Activated effector memory CD4-positive, alpha-beta T cell treated with anti-CD3 and anti-CD28 coated beads, Interleukin-2, amount 50 U/mL, for 16 hours (primary cell): ENCODE measurements at regions not wholly inside any gene's neighbourhood (a gene's known extent, or its start where the extent isn't known, plus 50 kb on each side); places are given as distances from the start of the nearest gene placed in this dataset.

Experiments
- DNase-seq: peaks from one replicate; pipeline ENCODE4 v3.0.0-alpha.2; 2020

DNA sequence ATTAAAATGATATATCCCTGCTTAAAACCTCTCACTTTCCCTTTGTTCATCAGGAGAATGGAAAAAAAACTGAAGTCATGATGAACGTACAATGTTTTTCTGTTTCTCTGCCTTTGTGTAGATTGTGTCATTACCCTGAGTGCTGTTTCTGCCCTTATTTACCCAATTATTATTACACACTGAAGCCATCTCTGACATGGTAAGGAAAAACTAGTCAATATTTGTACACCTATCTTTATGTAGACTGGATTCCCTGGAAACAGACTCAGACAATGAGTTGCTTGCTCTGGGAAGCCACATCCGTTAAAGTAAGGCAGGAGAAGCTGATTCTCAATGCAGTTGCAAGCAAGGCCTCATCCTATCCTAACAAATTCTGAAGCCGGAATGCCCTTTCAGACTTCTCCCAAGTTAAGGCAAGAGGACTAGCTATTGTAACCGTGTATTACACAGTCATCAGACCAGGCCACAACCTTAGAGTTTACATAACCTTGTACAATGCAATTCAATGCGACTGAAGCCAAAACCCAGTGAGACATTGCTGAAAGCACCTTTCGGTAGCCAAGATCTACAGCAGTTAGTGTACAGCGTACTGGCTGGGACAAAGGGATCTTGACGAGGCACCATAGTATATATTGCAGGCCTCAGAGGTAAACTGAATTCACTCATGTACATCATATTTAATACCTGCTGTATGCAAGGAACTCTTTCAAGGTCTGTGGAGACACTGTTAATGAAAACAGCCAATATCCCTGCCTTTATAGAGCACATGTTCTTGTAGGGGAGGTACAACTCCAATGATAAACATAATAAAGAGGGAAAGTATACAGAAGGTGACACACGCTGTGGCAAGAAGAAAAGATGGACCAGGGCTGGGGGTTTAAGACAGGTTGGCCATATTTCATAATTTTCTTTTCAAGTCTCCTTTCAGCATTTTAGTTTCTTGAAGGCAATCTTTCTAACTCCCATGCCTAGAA is 1040.8 kb upstream of the SEMA6D start:
- DNase-seq, result no peak

DNA sequence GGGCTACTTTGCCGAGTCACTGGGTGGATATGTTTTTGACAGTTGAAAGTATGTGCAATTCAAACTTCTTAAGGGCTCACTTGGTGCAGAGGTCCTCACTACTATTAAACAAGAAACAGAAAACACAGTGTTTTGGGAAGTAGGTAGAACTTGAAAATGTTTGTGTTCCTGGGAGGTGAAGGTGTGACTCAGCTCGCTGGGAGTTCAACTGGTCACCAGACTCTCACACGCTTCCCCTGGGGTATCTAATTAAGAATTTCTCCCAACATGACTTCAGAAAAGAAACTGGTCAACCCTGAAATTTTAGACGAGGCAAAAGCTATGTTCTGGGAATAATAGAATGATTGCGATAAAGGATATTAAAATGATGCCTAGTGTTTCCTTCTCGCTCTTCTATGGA is 1039.8 kb upstream of the SEMA6D start:
- DNase-seq, result no peak

DNA sequence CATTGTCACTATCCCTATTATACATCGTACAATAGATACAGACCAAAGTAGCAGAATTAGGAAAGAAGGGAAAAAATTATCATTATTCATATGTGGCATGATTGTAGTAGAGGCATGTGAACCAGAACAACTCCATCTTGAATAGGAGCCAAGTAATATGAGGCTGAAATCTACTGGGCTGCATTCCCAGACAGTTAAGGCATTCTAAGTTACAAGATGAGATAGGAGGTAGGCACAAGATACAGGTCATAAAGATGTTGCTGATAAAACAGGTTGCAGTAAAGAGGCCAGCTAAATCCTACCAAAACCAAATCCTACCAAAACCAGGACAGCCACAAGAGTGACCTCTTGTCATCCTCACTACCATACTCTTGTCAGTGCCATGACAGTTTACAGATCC is 1035.4 kb upstream of the SEMA6D start:
- no peak for DNase-seq

DNA sequence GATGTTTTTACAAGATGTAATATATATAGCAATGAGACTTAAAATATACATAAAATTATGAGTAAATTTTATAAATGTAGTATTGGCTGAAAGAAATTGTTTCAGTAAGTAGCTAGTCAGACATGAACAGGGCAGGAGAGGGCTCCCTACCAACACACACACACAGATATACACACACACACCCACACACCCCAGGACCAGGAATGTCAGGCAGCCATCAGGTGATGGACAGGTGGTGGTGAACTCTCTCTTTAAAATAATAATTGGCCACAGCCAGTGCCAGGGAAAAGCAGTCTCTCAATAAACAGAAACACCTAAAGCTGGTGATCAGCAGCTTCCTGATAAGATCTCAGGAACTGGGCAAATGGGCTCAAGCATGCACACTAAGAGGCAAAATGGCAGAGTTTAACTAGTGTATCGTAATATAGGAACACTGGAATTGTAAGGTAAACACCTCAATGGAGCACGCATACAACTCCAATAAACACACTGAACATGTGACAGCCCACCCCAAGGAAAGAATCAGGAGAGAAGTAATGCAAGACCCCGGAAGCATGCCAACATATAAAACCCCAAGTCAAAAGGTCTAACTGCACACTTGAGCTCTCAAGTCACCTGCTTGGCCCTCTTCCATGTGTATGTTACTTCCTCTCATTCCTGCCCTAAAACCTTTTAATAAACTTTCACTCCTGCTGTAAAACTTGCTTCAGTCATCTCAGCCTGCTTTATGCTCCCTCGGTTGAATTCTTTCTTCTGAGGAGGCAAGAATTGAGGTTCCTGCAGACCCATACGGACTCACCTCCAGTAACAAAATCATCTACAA is 1034.1 kb upstream of the SEMA6D start:
- no peak for DNase-seq

DNA sequence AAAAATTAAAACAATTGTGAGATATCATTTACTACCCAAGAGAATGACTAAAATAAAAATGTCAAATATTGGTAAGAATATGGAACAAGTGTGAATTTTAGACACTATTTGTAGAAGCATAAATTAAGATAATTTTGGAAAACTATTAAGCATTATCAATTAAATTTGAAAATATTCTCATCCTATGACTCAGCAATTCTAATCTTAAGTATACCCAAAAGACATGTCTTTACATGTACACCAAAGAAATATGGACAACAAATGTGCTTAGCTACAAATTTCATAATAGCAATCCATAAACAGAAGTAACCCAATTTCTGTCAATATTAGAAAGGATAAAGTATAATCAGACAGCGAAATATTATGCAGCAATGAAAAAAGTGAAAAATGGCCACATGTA is 1032.2 kb upstream of the SEMA6D start:
- DNase-seq, result no peak

DNA sequence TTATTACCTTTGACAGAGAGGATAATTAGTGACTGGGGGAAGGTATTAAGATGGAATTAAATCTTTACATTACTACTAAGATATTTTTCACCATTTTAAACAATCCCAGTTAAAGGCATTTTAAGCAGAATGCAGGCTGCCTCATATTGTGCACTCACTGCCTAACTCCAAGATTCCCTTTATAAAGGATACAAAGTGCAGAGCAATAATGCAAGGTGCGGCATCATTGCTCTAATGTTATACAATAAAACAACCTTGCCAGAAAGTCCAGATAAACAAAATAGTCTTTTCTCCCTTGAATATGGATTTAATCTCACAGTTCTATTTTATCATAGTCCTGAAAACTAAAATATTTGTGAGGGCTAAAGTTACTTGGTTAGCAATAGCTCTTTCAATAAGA is 1031.6 kb upstream of the SEMA6D start:
- DNase-seq, result no peak

DNA sequence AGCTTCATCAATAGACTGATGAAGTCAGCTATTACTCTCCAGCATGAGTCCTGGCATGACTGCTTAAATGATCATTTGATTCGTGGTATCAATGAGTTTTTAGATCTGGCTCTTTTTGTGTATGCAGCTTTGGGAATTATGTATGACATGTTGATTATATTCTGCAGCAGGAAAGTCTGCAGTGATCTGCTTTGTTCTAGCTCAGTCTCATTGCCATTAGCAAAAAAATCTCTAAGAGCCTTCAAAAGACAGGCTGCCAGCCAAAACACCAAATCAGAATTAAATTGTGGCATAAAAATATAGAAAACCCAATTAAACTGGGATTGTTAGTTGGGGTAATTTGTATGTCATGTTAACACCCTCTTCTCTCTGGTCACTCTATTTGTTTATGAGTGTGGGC is 1021.0 kb upstream of the SEMA6D start:
- no peak for DNase-seq

DNA sequence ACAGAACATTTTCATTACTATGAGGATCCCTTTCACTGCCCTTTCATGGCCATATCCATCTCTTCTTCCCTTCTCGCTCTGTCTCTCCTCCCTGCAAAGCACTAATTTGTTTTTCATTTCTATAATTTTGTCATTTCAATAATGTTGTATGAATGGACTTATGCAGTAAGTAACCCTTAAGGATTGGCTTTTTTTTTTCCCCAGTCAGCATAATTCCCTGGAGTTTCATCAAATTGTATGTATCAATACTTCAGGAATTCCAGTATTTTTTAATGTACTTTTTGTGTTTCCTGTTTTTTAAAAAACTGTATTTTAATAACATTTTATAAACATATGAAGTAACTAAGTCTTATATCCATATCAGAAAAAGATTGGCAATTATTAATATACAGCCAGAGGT is 1016.0 kb upstream of the SEMA6D start:
- no peak for DNase-seq

DNA sequence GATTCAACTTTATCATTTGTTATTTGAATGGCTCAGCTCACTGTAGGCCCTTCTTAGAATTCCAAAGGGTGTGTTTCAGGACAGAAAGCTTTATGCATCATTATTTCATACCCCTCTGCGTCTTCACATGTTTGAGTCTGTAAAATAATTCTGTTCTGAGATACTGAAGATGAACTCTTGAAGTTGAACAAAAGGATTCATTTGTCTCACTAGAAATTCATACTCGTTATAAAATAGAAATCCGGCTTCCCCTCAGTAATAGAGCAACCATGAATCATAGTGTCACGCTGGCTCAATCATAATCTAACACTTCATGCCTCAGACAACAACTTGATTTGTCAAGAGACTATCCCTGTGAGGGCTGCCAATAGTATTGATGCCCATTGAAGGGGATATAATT is 1015.4 kb upstream of the SEMA6D start:
- DNase-seq, result no peak

DNA sequence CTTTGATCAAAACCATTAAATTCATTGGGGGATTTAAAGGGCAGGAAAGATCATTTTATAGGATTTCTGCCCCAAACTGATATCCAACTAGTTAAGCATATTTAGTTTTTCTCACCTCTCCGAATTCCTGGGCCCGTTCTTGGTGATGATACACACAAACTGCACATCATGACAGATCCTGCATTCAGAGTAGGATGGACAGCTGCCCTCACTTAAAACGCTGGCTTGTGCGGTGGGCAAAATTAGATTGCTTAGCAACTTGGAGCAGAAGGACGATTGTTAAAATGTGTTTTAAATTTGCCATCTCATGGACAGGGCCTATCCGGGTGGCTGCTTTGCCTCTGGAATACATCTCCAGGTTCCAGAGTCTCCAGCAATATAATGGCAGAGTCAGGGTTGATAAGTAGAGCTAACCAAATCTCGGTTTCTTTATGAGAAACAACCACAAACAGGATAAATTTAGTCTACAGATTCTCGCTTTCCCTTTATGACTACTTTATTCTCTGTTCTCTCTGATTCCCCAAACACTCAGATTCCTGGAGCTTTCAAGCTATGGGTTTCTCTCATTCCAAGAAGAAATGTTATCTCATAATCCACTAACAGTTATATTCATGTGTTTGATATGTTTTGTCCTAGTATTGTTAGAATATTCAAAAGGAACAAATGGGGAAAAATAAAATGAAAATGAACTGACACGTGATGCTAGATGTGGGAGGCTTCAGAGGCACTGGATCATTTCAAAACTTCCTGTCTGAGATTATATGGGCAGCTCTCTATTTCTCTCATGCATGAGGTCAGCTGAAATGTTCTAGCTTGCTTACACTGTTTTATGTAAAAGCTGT is 1014.1 kb upstream of the SEMA6D start:
- DNase-seq, result no peak

DNA sequence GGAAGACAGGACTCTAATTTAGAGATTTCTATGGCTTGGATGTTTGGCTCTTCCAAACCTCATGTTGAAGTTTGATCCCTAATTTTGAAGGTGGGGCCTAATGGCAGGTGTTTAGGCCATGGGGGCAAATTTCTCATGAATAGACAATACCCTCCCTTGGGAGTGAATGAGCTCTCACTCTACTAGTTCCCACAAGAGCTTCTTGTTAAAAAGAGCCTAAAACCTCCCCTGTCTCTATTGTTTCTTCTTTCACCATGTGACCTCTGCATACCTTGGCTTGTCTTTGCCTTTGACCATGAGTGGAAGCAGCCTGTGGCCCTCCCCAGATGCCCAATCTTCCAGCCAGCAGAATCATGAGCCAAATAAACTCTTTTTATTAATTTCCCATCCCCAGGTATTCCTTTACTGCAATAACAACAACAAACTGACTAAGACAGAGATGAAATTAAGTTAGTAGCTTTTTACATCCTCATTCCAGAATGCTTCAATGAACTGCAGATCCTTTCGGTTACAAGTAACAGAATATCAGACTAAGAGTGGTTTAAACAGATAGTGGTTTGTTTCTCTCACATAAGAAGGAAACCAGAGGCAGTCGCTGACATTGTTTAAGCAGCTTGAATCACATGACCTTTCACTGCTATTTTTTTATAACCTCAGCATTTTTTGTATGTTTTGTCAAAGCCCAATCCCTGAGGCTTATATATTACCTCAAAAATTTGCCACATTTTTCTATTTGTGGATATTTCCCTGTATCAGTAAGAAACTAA is 1013.3 kb upstream of the SEMA6D start:
- DNase-seq, result no peak

DNA sequence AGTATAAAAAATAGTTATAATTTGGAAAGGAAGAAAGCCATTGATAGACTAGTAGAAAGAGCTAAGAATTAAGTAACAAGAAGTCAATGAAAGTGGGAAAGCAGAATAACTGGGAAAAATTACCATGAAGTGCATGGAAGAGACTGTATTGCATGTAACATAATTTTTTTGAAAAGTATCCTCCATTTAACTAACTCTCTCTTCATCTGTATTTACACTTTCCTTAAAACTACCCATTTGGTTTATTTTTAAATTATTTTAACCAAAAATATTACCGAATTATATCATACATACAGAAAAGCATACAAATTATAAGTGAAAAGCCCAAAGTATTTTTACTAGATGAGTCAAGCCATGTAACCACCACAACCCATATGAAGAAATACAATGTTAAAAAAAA is 1009.9 kb upstream of the SEMA6D start:
- no peak for DNase-seq

DNA sequence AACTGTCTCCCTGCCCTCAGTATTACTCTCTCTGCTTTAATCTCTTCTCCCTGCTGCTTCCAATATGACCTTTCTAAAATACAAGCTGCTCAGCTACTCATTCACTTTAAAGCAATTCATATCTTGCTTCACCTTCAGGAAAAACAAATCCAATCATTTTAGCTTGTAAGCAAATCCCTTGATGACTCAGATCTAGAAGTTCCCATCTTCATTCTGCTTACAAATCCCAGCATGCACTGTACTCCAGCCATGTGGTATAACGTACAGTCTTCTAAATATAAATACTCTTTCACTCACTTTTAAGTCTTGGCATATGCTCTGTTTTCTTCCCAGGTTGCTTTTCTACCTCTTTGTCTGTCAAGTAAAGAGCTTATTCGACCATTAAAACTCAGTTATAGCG is 1009.1 kb upstream of the SEMA6D start:
- no peak for DNase-seq

DNA sequence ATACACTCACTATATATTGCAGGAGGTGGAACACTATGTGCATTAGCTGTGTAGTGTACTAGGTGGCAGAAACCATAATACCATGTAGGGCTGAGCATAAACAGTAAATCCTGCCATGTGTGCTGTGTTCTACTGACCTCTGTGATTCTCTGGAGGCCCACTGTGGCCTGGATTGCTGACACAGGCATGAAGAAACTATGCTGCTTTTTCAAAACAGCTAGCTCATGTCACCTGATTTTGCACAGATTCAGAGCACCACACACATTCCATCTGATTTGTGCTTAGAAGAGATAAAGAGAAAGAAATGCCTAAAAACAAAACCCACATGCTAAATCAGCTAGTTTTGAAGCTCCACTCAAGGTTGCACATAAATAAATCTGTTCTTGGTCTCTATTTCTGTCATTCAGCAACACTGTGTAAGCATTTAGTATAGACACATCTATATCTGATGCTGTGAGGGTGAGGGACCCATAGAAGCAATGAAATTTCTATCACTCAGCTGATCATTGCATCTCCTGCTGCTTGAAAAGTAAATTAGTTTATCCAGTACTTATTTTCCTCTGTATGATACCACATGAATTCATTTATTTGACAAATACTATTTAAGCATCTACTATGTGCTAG is 1007.7 kb upstream of the SEMA6D start:
- no peak for DNase-seq

DNA sequence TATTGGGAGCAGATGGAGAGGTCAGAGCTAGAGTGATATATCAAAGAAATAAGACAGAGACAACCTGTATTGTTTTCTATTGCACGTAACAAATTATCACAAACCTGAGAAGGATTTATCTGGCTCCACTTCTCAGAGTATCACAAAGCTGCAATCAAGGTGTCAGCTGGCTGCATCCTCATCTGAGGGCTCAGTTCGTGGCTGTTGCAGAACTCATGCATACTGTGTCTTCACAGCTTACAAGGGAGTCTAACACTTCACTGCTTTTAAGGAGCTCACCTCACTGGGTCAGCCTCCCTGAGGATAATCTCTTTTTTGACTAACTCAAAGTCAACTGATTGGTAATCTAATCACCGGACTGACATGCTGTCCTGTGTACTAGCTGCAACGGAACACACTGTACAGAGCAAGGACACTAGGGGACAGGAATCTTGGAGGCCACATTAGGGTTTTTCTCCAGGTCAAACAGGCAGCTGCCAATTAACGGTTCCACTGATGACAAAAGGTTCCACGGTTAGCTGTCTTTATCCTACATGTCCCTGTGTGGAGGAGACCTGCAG is 1006.8 kb upstream of the SEMA6D start:
- DNase-seq, result no peak

DNA sequence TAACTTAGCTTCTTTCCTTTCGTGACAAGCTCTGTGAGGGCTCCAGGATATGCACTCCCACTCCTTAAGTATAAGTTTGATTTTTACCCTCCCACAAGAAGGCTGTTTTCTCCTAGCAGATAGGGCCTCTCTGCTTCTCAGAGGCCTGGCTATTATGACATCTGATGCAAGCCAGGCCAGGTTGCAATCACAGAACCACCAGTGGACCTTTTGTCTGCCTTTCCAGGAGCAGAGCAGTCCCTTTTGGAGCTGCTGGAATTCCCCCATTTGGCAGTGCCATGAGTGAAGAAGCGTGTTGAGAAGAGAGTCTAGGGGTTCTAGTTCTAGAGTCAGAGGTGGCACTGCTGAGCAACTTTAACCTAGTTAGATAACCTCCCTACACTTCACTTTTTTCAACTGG is 1004.3 kb upstream of the SEMA6D start:
- no peak for DNase-seq

DNA sequence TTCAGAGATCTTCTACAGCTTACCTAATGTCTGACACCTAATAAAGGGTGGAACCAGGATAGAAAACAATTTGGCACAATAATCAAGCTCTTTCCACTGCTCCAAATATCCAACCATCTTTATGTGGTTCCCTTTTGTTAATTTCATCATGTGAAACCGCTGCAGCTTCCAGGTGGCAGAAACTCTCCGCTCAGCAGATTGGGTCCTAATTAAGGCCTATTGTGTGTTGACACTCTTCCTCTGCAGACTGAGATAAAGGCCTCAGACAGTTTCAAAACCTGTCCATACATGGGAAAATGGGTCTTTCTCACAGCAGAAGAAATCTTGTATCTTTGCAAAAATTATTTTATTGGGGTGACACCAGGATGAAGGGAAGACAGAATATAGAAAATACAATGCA is 1002.4 kb upstream of the SEMA6D start:
- no peak for DNase-seq

DNA sequence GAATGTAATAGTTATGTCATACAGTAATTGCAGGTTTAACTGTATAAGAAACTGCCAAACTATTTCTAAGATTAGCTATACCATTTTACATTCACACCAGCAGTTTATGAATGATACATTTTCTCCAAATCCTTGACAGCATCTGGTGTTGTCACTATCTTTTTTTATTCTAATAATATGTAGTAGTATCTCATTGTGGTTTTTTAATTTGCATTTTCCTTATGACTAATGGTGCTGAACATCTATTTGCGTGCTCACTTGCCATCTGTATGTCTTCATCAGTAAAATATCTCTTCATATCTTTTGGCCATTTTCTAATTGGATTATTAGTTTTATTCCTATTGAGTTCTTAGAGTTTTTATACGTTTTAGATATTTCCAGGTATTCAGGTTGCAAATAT is 994.0 kb upstream of the SEMA6D start:
- no peak for DNase-seq

DNA sequence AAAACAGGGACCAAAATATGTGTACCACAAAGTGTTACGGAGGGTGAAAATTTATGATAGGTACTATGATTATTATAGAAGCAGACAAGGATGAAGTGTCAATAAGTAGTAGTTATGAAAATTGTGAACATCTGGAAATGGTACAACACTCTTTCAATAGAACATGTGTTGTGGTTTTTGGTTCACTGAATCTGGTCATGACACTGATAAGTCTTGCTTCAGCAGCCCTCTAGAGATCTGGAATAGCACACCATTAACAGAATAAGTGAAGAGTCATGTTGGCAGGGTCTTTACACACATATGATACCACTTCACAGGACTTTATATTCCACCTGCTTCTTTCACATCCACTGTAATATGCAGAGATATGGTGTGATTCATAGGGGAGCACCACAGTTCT is 985.2 kb upstream of the SEMA6D start:
- DNase-seq, result no peak

DNA sequence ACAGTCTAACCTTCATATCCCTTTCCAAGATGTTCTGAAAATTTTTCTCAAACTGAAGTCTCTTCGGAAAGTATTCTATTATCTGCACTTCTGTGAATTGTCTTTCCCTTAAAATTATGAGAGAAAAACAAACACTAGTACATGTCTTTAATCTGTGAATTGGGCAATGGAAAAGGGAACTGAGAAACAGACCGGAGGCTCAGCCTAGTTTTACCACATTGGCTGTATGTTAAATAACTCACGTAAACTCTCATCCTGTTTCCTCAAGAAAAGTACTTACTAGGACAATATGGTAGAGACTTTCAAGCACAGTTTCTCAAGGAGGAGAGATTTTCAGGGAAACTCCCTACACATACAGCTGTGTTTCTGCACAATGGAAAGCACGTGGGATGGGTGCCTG is 982.2 kb upstream of the SEMA6D start:
- no peak for DNase-seq

DNA sequence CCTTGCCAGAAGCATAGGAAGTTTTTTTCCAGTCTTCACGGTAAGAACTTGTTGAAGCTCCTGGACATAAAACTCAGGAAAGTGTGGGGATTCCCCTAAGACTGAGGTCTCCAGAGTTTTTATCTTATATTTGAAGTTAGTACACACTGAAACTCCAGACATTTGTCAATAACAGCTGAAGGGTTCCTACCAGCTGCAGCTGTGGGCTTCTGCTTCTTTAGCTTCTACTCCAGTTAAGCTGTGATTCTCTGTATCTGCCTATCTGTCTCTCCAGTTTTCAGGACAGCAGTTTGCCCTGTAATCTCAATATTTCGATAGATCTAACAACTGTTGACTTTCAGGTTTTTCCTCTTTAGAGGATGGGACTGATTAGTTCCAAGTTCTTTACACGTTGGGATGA is 966.0 kb upstream of the SEMA6D start:
- DNase-seq, result no peak

DNA sequence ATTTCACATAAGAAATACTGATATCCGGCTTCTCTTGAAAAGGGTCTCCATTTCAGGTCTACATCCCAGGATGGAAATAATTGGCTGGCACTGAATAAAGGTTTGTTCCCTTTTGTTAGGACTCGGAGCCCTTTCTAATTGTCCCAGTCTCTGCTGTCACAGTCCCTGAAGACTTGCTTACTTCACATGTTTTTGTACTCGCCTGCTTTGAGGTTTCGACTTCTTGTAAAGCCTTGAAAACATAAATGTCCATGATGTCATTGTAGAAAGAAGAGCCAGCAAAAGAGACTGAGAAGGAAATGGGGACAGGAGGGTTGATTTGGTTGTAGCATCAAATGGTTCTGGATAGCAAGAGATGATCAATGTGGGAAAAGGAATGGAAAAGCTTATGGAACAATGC is 963.4 kb upstream of the SEMA6D start:
- no peak for DNase-seq
